ENCODE measurements at regions not wholly inside any gene's neighbourhood (a gene's known extent, or its start where the extent isn't known, plus 50 kb on each side); places are given as distances from the start of the nearest gene placed in this dataset.

GRCh38 chr17:33944412-33944811 lies 310.7 kb upstream of the CCL2 start:
- no peaks in the 10 kb centered on the region for H3K27me3 ChIP-seq (ENCODE audit: control insufficient read depth, insufficient read depth, low read length)
- H3K18ac ChIP-seq (ENCODE audit: low read depth, low read length), result no peak overlapping the region
- no peak overlapping the region for H4K8ac ChIP-seq (ENCODE audit: low read depth in 2 of 2, low read length in 2 of 2)
- no peaks in the 10 kb centered on the region for H3K79me1 ChIP-seq (ENCODE audit: low read depth in 1 of 2, low read length in 2 of 2)
- no peak overlapping the region for H2BK120ac ChIP-seq (ENCODE audit: low read depth, low read length)
- no peak overlapping the region for H3K14ac ChIP-seq (replicated peaks; ENCODE audit: low read depth, low read length)
- no peak overlapping the region for H3K56ac ChIP-seq (ENCODE audit: extremely low read depth, insufficient read depth, low read length)
- TF ChIP-seq CEBPB (IDR thresholded peaks at IDR 0.05; ENCODE audit: low read depth, low read length), result no peak
- no peak for TF ChIP-seq SMC3 (IDR thresholded peaks at IDR 0.05; ENCODE audit: low read depth, low read length)
- no peak for TF ChIP-seq POLR2A (IDR thresholded peaks at IDR 0.05; ENCODE audit: low read depth, low read length)
- no peak for TF ChIP-seq RCOR1 (IDR thresholded peaks at IDR 0.05; ENCODE audit: insufficient replicate concordance, low read length)
- no peak for TF ChIP-seq CTCF (conservative IDR thresholded peaks at IDR 0.05; ENCODE audit: low read depth, low read length)
- no peak for TF ChIP-seq BHLHE40 (IDR thresholded peaks at IDR 0.05; ENCODE audit: low read depth, low read length)
- no peak for TF ChIP-seq FOS (IDR thresholded peaks at IDR 0.05; ENCODE audit: low read depth, low read length)
- no peak for TF ChIP-seq MAFK (IDR thresholded peaks at IDR 0.05; ENCODE audit: low read depth, low read length)
- TF ChIP-seq USF2 (IDR thresholded peaks at IDR 0.05; ENCODE audit: low read depth, low read length), result no peak
- no peak for TF ChIP-seq CHD1 (IDR thresholded peaks at IDR 0.05; ENCODE audit: low read depth, low read length)
- no peak for TF ChIP-seq ELK1 (IDR thresholded peaks at IDR 0.05; ENCODE audit: borderline replicate concordance, low read depth, low read length)
- TF ChIP-seq NFE2L2 (IDR thresholded peaks at IDR 0.05; ENCODE audit: low read depth, low read length), result no peak
- no peak for TF ChIP-seq MAZ (IDR thresholded peaks at IDR 0.05; ENCODE audit: borderline replicate concordance, low read depth, low read length)
- TF ChIP-seq RFX5 (IDR thresholded peaks at IDR 0.05; ENCODE audit: low read depth, low read length), result no peak
- no peak for TF ChIP-seq MXI1 (IDR thresholded peaks at IDR 0.05; ENCODE audit: borderline replicate concordance, low read depth, low read length)
- TF ChIP-seq RAD21 (IDR thresholded peaks at IDR 0.05; ENCODE audit: low read length), result no peak
- H3K4me2 ChIP-seq (ENCODE audit: low read depth, low read length), result no peak overlapping the region
- H2BK15ac ChIP-seq (ENCODE audit: low read depth, low read length), result no peak overlapping the region
- no peak overlapping the region for H3K23ac ChIP-seq (ENCODE audit: low read depth, low read length)
- H3K9me3 ChIP-seq (ENCODE audit: control insufficient read depth, insufficient read depth, low read length), result no peaks in the 10 kb centered on the region
- ATAC-seq (ENCODE audit: low read depth), result no peak
- no peaks in the 10 kb centered on the region for H4K20me1 ChIP-seq (ENCODE audit: insufficient read depth, low read length)
- no peak overlapping the region for H3K4me3 ChIP-seq (ENCODE audit: insufficient read depth, low read depth, low read length)
- in situ Hi-C loops (cut with MboI; ENCODE audit: low sequenced_read_pairs), result no loop called here
- no peak overlapping the region for H3K4ac ChIP-seq (ENCODE audit: low read depth, low read length)
- BruUV-seq (replicated peaks), result no TSS peak
- ChIA-PET POLR2A (ENCODE audit: unreplicated experiment) (no interaction called here), CTCF (no interaction called here)
- 28% methylated on average over 3 of the region's 4 CpGs; no CpG with 5 or more reads in 1 of the 2 experiments for WGBS, 2 experiments (ENCODE audit: extremely low coverage in 2 of 2, insufficient read length in 1 of 2)
- H4K91ac ChIP-seq (ENCODE audit: insufficient read depth, low read depth, low read length), result no peak overlapping the region
- H3K4me1 ChIP-seq (ENCODE audit: control insufficient read depth, insufficient read depth, low read length), result no peaks in the 10 kb centered on the region
- DNase-seq, result no peak
- H3K9me1 ChIP-seq (ENCODE audit: insufficient read depth, low read length), result no peaks in the 10 kb centered on the region
- no peak overlapping the region for H2BK5ac ChIP-seq (ENCODE audit: low read depth, low read length, poor library complexity, severe bottlenecking)
- no peak overlapping the region for H4K5ac ChIP-seq (ENCODE audit: low read depth, low read length)
- H3K9ac ChIP-seq (ENCODE audit: low read depth, low read length), result no peak overlapping the region
- dilution Hi-C loops (cut with HindIII; ENCODE audit: low sequenced_read_pairs, unreplicated experiment), result no loop called here
- intact Hi-C loops (cut with micrococcal nuclease), result no loop called here
- no peaks in the 10 kb centered on the region for H3K36me3 ChIP-seq (ENCODE audit: control insufficient read depth, insufficient read depth, low read length)
- H3K27ac ChIP-seq (ENCODE audit: insufficient read depth, low read length), result no peak overlapping the region
- no peak overlapping the region for H2AK5ac ChIP-seq (ENCODE audit: low read depth, low read length)
- H2AFZ ChIP-seq (replicated peaks; ENCODE audit: low read length, poor library complexity), result no peak overlapping the region
- H2AK9ac ChIP-seq (replicated peaks; ENCODE audit: low read depth, low read length, poor library complexity), result no peak overlapping the region
- H2BK20ac ChIP-seq (ENCODE audit: low read depth, low read length), result no peak overlapping the region

All from IMR-90 (cell line).